ENCODE measurements at regions not wholly inside any gene's neighbourhood (a gene's known extent, or its start where the extent isn't known, plus 50 kb on each side); places are given as distances from the start of the nearest gene placed in this dataset.
"Not testable (repeated sequence)": the region's sequence is repeated elsewhere in the genome, so short reads cannot be mapped to it uniquely, and the experiment has no call there.

GRCh38 chr7:65453341-65454030 is 79.8 kb downstream of the ZNF92 start:
- DNase-seq: no peak

- DNase-seq: no peak
Observed at GRCh38 chr7:65454469-65454868, 80.8 kb downstream of the ZNF92 start.

DNA sequence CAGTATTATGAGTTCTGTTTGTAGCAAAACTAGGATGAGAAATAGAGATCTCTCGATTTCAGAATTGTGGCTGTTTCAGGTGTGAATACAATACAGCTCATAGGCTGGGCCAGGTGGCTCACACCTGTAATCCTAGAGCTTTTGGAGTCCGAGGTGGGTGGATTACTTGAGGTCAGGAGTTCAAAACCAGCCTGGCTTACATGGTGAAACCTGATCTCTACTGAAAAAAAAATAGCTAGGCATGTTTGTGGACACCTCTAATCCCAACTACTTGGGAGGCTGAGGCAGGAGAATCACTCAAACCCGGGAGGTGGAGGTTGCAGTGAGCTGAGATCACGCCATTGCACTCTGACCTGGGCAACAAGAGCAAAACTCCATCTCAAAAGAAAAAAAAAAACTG is 81.4 kb downstream of the ZNF92 start:
- DNase-seq: not testable (repeated sequence)

DNA sequence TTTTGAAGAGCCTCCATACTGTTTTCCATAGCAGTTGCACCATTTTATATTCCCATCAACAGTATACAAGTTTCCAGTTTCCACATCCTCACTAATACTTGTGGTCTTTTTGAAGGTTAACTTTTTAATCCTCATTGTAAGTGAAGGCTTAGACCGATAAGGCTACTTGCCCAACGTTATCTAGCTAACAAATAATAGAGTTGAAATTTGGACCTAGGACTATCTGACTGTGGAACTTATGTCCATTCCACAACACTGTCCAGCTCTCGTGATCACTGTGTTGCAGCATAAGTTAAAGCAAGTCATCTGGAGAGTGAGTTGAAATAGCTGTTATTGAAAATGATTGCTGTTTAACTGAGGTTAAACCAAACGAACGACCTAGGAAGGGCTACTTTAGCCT is 84.0 kb downstream of the ZNF92 start:
- no peak for DNase-seq

- DNase-seq: no peak
Observed at GRCh38 chr7:65459438-65459837, 85.8 kb downstream of the ZNF92 start.

DNA sequence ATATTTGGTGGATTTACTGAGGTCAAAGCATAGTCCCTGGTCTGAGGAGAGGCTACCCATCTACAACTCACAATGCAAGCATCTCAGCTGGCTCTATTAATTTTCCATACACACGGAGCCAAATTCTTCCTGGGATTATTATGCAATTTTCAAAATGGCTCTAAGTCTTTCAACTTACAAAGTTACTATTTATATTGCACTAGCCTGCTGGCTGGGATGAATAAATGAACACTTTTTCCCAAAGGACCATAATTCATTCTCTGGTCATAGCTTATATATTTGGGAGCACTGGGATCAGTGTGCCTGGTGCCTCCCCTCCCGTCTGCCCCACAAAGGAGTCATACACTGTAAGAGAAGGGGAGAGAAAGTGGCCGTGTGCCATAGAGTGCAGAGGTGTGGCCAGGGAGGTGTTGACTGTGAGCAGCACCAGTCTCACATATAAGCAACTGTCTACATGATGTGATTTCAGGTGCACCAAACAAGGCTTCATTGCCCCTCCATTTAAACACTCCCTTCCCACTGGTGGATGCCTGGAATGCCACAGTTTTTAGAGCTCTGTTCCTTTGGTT is 88.6 kb downstream of the ZNF92 start:
- DNase-seq: no peak

DNA sequence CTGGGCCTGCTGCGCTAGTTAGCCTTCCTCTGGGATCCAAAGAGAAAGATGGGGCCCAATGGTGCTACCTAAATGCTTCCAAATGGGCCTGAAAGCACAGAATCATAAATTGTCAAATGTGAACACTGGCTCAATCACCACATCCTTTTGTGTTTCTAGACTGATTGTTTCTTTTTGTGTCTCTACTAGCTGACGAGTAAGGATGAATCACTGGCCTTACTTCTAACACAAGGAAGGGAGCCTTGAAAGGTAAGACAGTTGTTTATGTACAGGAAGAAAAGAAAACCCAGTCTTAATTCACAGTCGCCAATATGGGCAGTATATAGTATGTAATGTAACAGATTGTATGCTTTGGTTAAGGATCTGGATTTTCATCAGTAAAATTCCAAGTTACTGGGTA is 89.5 kb downstream of the ZNF92 start:
- no peak for DNase-seq

DNA sequence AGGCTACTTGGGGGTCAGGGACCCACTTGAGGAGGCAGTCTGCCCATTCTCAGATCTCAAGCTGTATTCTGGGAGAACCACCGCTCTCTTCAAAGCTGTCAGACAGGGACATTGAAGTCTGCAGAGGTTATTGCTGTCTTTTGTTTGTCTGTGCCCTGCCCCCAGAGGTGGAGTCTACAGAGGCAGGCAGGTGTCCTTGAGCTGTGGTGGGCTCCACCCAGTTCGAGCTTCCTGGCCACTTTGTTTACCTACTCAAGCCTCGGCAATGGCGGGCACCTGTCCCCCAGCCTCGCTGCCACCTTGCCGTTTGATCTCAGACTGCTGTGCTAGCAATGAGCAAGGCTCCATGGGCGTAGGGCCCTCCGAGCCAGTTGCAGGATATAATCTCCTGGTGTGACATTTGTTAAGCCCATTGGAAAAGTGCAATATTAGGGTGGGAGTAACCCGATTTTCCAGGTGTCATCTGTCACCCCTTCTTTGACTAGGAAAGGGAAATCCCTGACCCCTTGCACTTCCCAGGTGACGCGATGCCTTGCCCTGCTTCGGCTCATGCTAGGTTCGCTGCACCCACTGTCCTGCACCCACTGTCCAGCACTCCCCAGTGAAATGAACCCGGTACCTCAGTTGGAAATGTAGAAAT is 96.4 kb downstream of the ZNF92 start:
- not testable (repeated sequence) for DNase-seq

DNA sequence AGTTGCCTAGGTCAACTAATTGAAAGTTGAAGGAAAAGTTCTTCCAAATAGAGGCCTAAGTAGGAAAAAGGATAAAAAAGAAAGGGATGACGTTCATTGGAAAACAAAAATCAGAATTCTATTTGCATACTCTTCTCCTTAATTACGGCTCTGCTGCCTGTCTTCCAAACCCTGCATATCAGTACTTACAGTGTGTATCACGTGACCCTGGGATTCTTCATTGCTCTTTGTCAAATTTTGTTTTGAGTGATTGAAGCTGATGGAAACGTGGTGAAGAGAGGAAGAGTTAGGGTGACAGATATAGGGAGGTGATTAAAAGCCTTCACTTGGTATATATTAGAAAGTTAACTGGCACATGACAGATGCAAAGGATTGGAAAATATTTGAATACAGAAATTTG is 97.9 kb downstream of the ZNF92 start:
- DNase-seq: no peak

DNA sequence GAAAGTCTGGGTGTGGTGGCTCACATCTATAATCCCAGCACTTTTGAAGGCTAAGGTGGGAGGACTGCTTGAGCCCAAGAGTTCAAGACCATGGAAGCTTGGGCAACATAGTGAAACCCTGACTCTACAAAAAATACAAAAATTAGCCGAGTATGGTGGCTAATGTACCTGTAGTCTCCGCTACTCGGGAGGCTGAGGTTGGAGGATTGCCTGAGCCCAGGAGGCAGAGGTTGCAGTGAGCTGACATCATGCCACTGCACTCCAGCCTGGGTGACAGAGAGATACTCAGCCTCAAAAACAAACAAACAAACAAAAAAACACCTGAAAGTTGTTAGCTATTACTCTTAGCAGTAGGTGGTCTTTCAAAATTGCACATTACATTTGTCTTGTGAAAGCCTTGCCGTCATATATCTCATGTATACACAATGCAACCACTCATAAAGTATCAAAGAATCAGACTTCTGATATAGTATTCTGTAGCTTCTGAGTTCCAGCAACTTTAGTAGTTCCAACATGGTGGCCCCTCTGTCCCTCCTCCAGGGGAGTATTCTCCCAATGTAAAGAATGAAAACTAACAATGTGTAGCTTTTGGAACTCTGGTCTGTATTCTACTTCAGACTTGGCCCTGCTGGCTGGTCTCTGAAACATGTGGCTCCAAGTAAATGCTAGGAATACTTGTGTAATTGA is 101.5 kb downstream of the ZNF92 start:
- no peak for DNase-seq

GRCh38 chr7:65475734-65476319 is 102.2 kb downstream of the ZNF92 start:
- no peak for DNase-seq

DNA sequence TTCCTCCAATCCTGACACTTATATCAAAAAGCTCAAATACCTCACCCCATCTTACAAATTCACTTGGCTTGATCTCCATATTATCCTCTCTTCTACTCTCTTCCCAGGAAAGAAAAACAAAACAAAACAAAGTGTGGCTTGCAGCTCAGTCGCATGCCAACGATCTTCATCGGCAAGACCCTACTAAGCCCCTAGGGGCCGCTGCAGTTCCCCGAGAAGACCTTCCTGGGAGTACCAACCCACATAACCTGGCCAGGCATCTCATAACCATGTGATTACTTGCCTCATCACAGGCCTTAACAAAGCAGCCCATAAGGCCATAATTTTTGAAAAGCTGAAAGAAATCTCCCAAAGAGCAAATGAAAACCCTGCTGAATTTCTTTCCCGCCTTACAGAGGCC is 103.7 kb downstream of the ZNF92 start:
- no peak for DNase-seq

DNA sequence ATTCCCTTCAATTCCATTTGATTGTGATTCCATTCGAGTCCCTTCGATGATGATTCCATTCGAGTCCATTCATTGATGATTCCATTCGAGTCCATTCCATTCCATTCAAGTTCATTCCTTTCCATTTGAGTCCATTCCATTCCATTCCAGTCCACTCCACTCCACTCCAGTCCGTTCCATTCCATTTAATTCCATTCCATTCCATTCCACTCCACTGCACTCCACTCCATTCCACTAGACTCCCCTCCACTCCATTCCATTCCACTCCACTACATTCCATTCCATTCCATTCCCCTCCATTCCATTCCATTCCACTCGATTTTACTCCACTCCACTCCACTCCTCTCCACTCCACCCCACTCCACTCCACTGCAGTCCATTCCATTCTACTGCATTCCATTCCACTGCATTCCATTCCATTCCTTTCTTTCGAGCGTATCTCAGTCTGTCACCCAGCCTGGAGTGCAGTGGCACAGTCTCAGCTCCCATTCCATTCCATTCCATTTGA is 115.7 kb downstream of the ZNF92 start:
- DNase-seq: no peak

DNA sequence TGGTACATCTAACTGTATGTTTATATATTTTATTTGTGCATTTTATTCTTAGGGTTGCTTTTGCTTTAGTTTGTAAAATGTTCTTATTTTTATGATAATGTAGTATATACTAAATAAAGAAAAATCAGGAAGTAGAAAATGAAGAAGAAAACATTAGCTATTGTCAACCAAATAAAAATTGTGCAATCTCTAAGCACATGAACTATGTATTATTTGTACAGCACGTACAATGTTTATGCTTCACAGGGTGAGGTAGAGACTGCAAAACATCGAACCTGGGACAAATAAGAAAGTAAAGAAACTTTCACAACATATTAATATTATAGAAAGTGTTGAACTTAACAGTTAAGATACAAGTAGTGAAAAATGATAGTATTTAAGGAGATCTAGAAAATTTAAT is 123.0 kb downstream of the ZNF92 start:
- DNase-seq: not testable (repeated sequence)

- no peak for DNase-seq
Observed at GRCh38 chr7:65503434-65504152, 129.9 kb downstream of the ZNF92 start.

DNA sequence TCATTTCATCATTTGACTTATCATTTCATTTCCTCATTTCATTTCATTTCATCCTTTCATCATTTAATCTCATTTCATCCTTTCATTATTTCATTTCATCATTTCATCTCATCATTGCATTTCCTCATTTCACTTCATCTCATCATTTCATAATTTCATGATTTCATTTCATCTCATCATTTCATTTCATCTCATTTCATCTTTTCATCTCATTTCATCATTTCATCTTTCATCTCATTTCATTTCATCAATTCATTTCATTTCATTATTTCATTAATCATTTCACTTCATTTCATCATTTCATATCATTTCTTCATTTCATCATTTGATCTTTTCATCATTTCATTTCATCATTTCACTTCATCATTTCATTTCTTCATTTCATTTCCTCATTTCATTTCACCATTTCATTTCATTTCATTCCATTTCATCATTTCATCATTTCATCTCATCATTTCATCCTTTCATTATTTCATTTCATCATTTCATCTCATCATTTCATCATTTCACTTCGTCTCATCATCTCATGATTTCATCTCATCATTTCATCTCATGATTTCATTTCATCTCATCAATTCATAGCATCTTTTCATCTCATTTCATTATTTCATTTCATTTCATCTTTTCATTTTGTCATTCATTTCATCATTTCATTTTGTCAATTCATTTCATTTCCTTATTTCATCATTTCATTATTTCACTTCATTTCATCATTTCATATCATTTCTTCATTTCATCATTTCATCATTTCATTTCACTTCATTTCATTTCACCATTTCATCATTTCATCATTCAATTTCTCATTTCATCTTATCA is 131.1 kb downstream of the ZNF92 start:
- DNase-seq: not testable (repeated sequence)

- not testable (repeated sequence) for DNase-seq
Observed at GRCh38 chr7:65505320-65505633, 131.6 kb downstream of the ZNF92 start.

GRCh38 chr7:65508581-65509367 is 135.1 kb downstream of the ZNF92 start:
- not testable (repeated sequence) for DNase-seq

DNA sequence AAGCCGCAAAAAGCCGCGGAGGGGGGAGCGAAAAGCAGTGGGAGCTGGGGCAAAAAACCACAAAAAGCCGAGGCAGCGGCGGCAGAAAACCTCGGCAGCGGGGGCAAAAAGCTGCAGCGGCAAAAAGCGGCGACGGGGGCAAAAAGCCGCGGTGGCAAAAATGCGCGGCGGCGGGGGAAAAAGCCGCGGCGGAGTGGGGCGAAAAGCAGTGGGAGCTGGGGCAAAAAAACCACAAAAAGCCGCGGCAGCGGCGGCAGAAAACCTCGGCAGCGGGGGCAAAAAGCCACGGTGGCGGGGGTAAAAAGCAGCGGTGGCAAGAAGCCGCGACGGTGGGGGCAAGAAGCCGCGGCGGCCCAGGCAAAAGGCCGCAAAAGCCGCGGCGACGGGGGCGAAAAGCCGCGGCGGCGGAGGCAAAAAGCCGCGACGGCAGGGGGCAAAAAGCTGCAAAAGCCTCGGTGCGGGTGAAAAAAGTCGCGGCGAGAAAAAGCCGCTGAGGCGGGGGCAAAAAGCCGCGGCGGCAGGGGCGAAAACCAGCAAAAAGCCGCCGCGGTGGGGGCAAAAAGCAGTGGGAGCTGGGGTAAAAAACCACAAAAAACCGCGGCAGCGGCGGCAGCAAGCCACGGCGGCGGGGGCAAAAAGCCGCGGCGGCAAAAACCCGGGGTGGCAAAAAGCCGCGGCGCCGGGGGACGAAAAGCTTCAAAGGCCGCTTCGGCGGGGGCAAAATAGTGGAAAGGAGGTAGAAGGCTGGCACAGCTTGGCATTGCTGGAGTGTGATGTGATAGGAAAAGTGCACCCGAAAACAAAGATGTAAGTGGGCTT is 135.9 kb downstream of the ZNF92 start:
- no peak for DNase-seq

GRCh38 chr7:65510187-65510538 is 136.5 kb downstream of the ZNF92 start:
- not testable (repeated sequence) for DNase-seq

Measured in SHP77 treated with DMSO at 0.1 percent for 48 hours (cell line).